ENCODE measurements at regions not wholly inside any gene's neighbourhood (a gene's known extent, or its start where the extent isn't known, plus 50 kb on each side); places are given as distances from the start of the nearest gene placed in this dataset.

GRCh38 chr6:53735896-53736295 lies 58.9 kb upstream of the LRRC1 start:
- TF ChIP-seq, protein P1, sequence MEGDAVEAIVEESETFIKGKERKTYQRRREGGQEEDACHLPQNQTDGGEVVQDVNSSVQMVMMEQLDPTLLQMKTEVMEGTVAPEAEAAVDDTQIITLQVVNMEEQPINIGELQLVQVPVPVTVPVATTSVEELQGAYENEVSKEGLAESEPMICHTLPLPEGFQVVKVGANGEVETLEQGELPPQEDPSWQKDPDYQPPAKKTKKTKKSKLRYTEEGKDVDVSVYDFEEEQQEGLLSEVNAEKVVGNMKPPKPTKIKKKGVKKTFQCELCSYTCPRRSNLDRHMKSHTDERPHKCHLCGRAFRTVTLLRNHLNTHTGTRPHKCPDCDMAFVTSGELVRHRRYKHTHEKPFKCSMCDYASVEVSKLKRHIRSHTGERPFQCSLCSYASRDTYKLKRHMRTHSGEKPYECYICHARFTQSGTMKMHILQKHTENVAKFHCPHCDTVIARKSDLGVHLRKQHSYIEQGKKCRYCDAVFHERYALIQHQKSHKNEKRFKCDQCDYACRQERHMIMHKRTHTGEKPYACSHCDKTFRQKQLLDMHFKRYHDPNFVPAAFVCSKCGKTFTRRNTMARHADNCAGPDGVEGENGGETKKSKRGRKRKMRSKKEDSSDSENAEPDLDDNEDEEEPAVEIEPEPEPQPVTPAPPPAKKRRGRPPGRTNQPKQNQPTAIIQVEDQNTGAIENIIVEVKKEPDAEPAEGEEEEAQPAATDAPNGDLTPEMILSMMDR (IDR thresholded peaks at IDR 0.05), result no peak
- no peak for TF ChIP-seq POLR2AphosphoS5 (IDR thresholded peaks at IDR 0.05)
- no peak for TF ChIP-seq POLR2A (IDR thresholded peaks at IDR 0.05)

All from breast epithelium (tissue), 3 donors.